ENCODE measurements at regions not wholly inside any gene's neighbourhood (a gene's known extent, or its start where the extent isn't known, plus 50 kb on each side); places are given as distances from the start of the nearest gene placed in this dataset.

DNA sequence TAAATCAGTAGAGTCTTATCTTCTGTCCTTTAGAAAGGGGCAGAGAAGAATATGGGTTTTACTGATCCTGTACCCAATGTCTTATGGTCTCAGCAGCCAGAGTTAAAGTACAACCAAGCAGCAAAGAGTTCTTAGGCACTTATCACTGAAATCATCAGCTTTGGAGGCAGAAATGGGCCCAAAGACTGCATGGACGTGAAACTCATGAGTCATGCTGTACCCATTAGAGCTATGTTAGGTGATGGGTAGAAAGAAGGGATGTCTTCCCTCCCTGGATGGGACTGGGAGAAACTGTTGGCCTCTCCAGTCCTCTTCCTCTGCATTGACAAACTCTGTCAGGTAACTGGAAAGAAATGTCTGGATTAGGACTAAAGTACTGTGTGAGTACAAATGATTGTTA, 63.4 kb downstream of the EOMES start:
- Mint-ChIP-seq H3K4me3 (no peak overlapping the region), H3K27me3 (ENCODE audit: low read depth) (no peaks in the 10 kb centered on the region), H3K27ac (no peak overlapping the region), H3K36me3 (no peaks in the 10 kb centered on the region), H3K4me1 (peaks cover 24% of the 10 kb centered on the region), H3K9me3 (no peaks in the 10 kb centered on the region)
- no peak for DNase-seq (ENCODE audit: low spot score)
- ATAC-seq = no peak
- TF ChIP-seq, protein P1, sequence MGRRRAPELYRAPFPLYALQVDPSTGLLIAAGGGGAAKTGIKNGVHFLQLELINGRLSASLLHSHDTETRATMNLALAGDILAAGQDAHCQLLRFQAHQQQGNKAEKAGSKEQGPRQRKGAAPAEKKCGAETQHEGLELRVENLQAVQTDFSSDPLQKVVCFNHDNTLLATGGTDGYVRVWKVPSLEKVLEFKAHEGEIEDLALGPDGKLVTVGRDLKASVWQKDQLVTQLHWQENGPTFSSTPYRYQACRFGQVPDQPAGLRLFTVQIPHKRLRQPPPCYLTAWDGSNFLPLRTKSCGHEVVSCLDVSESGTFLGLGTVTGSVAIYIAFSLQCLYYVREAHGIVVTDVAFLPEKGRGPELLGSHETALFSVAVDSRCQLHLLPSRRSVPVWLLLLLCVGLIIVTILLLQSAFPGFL (CRISPR knock-in tag; IDR thresholded peaks at IDR 0.05; ENCODE audit: borderline replicate concordance) = no peak
- TF ChIP-seq CREM (CRISPR knock-in tag; IDR thresholded peaks at IDR 0.05) (no peak), IRF2 (CRISPR knock-in tag; IDR thresholded peaks at IDR 0.05; ENCODE audit: borderline replicate concordance, low read depth) (no peak), SMAD4 (CRISPR knock-in tag; IDR thresholded peaks at IDR 0.05) (no peak), JAZF1 (CRISPR knock-in tag; IDR thresholded peaks at IDR 0.05) (no peak), ETV6 (CRISPR knock-in tag; IDR thresholded peaks at IDR 0.05) (no peak), ATF2 (CRISPR knock-in tag; IDR thresholded peaks at IDR 0.05; ENCODE audit: borderline replicate concordance, low read depth) (no peak), SP1 (CRISPR knock-in tag; conservative IDR thresholded peaks at IDR 0.05) (no peak), TEAD4 (CRISPR knock-in tag; IDR thresholded peaks at IDR 0.05) (no peak), E2F4 (CRISPR knock-in tag; IDR thresholded peaks at IDR 0.05; ENCODE audit: borderline replicate concordance, low read depth) (no peak), NR1H2 (CRISPR knock-in tag; IDR thresholded peaks at IDR 0.05) (no peak), USF2 (CRISPR knock-in tag; IDR thresholded peaks at IDR 0.05) (no peak), E2F5 (CRISPR knock-in tag; IDR thresholded peaks at IDR 0.05) (no peak), ZNF232 (CRISPR knock-in tag; IDR thresholded peaks at IDR 0.05) (no peak), MYBL2 (CRISPR knock-in tag; IDR thresholded peaks at IDR 0.05) (no peak), GTF2I (CRISPR knock-in tag; conservative IDR thresholded peaks at IDR 0.05) (no peak), GRHL2 (CRISPR knock-in tag; IDR thresholded peaks at IDR 0.05; ENCODE audit: insufficient replicate concordance, severe bottlenecking) (no peak), MLX (CRISPR knock-in tag; IDR thresholded peaks at IDR 0.05) (no peak)
- TF ChIP-seq, protein P2, sequence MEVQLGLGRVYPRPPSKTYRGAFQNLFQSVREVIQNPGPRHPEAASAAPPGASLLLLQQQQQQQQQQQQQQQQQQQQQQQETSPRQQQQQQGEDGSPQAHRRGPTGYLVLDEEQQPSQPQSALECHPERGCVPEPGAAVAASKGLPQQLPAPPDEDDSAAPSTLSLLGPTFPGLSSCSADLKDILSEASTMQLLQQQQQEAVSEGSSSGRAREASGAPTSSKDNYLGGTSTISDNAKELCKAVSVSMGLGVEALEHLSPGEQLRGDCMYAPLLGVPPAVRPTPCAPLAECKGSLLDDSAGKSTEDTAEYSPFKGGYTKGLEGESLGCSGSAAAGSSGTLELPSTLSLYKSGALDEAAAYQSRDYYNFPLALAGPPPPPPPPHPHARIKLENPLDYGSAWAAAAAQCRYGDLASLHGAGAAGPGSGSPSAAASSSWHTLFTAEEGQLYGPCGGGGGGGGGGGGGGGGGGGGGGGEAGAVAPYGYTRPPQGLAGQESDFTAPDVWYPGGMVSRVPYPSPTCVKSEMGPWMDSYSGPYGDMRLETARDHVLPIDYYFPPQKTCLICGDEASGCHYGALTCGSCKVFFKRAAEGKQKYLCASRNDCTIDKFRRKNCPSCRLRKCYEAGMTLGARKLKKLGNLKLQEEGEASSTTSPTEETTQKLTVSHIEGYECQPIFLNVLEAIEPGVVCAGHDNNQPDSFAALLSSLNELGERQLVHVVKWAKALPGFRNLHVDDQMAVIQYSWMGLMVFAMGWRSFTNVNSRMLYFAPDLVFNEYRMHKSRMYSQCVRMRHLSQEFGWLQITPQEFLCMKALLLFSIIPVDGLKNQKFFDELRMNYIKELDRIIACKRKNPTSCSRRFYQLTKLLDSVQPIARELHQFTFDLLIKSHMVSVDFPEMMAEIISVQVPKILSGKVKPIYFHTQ (CRISPR knock-in tag; IDR thresholded peaks at IDR 0.05) = no peak
- TF ChIP-seq, protein P3, sequence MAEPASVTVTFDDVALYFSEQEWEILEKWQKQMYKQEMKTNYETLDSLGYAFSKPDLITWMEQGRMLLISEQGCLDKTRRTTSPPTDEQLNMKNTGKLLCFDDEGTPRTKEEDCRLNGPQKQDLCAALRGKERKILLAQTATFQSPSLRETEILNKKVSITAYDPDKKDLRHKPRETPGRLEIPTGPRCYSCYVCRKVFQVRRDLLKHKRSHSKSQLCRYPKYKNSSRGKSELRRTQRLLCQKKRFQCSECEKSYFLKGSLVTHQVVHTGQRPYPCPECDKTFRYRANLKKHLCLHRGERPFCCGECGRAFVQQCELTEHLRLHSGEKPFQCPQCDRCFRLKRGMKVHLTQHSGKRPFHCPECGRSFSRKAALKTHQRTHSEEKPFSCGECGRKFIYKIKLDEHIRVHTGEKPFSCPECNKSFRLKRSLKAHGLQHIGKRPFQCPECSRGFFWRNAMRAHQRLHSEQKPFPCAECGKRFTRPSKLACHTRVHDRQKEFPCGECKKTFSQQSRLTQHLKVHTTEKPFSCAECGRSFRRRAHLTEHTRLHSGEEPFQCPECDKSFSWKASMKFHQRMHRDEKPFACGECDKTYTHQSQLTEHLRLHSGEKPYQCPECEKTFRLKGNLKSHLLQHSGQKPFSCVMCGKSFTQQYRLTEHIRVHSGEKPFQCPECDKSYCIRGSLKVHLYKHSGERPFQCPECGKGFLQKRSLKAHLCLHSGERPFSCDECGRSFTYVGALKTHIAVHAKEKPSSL (CRISPR knock-in tag; conservative IDR thresholded peaks at IDR 0.05) = no peak
- POLR2A ChIA-PET = interaction anchor here (1.0 kb wide), 1 partner anchor 22 kb away, joined by 6 read pairs; no protein-coding TSS in a partner anchor
- CTCF ChIA-PET = interaction anchor here (0.6 to 1.7 kb wide), 4 partner anchors 21 to 231 kb away, joined by 4 to 11 read pairs (median 4); no protein-coding TSS in a partner anchor

Measured in WTC11 (cell line).